ENCODE measurements at regions not wholly inside any gene's neighbourhood (a gene's known extent, or its start where the extent isn't known, plus 50 kb on each side); places are given as distances from the start of the nearest gene placed in this dataset.

DNA sequence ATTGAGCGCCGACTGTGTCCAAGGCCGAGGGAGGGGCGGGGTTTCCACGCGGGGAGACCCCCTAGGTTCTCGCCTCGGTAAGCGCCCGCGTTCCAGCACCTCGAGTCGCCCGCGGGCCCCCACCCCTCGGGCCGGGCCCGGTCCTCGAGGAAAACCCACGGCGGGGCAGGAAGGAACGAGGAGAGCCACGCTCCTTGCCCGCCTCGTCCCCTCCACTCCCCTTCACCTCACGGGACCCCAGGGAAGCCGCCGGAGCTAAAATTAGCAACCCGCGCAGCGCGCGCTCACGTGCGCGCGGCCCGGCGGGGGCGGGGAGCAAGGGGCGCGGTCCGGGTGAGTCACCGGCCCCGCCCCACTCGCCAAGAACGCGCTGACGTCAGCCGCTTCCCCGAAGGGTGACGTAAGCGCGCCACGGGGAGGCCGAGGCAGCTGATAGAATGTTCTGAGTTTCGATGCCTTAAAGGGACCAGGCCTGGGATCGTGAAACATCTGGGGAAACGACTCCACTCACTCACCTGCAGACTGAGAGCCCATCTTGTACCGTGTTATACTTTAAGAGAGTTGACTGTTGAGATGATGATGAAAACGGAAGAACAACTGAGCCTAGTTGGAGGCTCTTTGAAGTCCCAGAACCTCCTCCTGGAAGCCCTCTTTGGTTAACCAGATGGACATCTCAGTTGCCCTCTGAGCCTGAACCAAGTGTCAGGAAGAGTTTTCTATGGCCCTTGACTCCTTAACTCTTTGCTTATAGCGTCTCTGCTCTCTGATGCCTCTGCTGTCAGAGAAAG lies 49.7 kb upstream of the ATF3 start (continued):
- TF ChIP-seq ZSCAN20 (CRISPR knock-in tag; IDR thresholded peaks at IDR 0.05) (no peak; the same call in 1 of the 2 replicates), RNF2 (IDR thresholded peaks at IDR 0.05; ENCODE audit: borderline replicate concordance, low read depth) (peak; percentile 82; the same call in 1 of the 2 replicates), EHF (CRISPR knock-in tag; IDR thresholded peaks at IDR 0.05) (0 out of 2 replicates have a peak, but pooled peaks have one; percentile 55), BHLHE40 (IDR thresholded peaks at IDR 0.05; ENCODE audit: low read depth, low read length) (peak; percentile 97), POLR2A (IDR thresholded peaks at IDR 0.05; ENCODE audit: low read length) (no peak; the same call in 1 of the 2 replicates), CHD4 (IDR thresholded peaks at IDR 0.05; ENCODE audit: borderline replicate concordance) (peak; percentile 59; the same call in 1 of the 2 replicates), JUN (IDR thresholded peaks at IDR 0.05) (peak; percentile 23 to 74; a peak in 3 of 5 replicates), ESRRA (IDR thresholded peaks at IDR 0.05; ENCODE audit: borderline replicate concordance, low read length) (no peak), EHMT2 (IDR thresholded peaks at IDR 0.05; ENCODE audit: low read depth) (no peak), POLR2AphosphoS2 (conservative IDR thresholded peaks at IDR 0.05; ENCODE audit: low read length) (no peak), RCOR1 (IDR thresholded peaks at IDR 0.05; ENCODE audit: low read depth, low read length) (no peak; the same call in 1 of the 2 replicates), ZNF302 (CRISPR knock-in tag; IDR thresholded peaks at IDR 0.05) (no peak), ZC3H11A (IDR thresholded peaks at IDR 0.05) (no peak), TFCP2L1 (CRISPR knock-in tag; IDR thresholded peaks at IDR 0.05) (peak; percentile 68; the same call in 1 of the 2 replicates), MAZ (IDR thresholded peaks at IDR 0.05; ENCODE audit: borderline replicate concordance, low read depth, low read length) (no peak), CHD2 (IDR thresholded peaks at IDR 0.05; ENCODE audit: low read length, partially characterized antibody) (peak; percentile 48), GATA3 (IDR thresholded peaks at IDR 0.05; ENCODE audit: borderline replicate concordance) (peak; percentile 69; the same call in 1 of the 2 replicates), ELK1 (IDR thresholded peaks at IDR 0.05; ENCODE audit: low read depth, low read length) (no peak), RFX5 (IDR thresholded peaks at IDR 0.05) (no peak), HEYL (CRISPR knock-in tag; IDR thresholded peaks at IDR 0.05) (peak; percentile 49; the same call in 1 of the 2 replicates), NPAS2 (CRISPR knock-in tag; IDR thresholded peaks at IDR 0.05; ENCODE audit: borderline replicate concordance) (0 out of 2 replicates have a peak, but pooled peaks have one; percentile 34), FOXS1 (CRISPR knock-in tag; IDR thresholded peaks at IDR 0.05) (0 out of 2 replicates have a peak, but pooled peaks have one; percentile 7), CBX2 (IDR thresholded peaks at IDR 0.05; ENCODE audit: borderline replicate concordance, low read depth) (no peak), MYC (IDR thresholded peaks at IDR 0.05; ENCODE audit: borderline replicate concordance, low read length) (peak; percentile 87), PHF8 (IDR thresholded peaks at IDR 0.05; ENCODE audit: borderline replicate concordance, low read depth) (peak; percentile 63; the same call in 1 of the 2 replicates), ZFP36 (IDR thresholded peaks at IDR 0.05; ENCODE audit: borderline replicate concordance, partially characterized antibody) (peak; percentile 99), E2F6 (IDR thresholded peaks at IDR 0.05; ENCODE audit: borderline replicate concordance, low read depth) (peak; percentile 87), MAFK (IDR thresholded peaks at IDR 0.05; ENCODE audit: partially characterized antibody) (peak; percentile 98), NR3C1 (IDR thresholded peaks at IDR 0.05) (no peak), HOXB13 (CRISPR knock-in tag; IDR thresholded peaks at IDR 0.05; ENCODE audit: low read depth) (peak; percentile 50; the same call in 1 of the 2 replicates), EP300 (IDR thresholded peaks at IDR 0.05) (no peak; a peak in 1 of 5 replicates), NFE2L2 (conservative IDR thresholded peaks at IDR 0.05; ENCODE audit: low read length) (no peak), CEBPB (IDR thresholded peaks at IDR 0.05) (peak in 1 of 2 experiments; percentile 37; a peak in 1 of 4 replicates), JUNB (IDR thresholded peaks at IDR 0.05) (peak; percentile 78)
- TF ChIP-seq, protein P1, sequence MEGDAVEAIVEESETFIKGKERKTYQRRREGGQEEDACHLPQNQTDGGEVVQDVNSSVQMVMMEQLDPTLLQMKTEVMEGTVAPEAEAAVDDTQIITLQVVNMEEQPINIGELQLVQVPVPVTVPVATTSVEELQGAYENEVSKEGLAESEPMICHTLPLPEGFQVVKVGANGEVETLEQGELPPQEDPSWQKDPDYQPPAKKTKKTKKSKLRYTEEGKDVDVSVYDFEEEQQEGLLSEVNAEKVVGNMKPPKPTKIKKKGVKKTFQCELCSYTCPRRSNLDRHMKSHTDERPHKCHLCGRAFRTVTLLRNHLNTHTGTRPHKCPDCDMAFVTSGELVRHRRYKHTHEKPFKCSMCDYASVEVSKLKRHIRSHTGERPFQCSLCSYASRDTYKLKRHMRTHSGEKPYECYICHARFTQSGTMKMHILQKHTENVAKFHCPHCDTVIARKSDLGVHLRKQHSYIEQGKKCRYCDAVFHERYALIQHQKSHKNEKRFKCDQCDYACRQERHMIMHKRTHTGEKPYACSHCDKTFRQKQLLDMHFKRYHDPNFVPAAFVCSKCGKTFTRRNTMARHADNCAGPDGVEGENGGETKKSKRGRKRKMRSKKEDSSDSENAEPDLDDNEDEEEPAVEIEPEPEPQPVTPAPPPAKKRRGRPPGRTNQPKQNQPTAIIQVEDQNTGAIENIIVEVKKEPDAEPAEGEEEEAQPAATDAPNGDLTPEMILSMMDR (IDR thresholded peaks at IDR 0.05), result no peak
- TF ChIP-seq, protein P2, sequence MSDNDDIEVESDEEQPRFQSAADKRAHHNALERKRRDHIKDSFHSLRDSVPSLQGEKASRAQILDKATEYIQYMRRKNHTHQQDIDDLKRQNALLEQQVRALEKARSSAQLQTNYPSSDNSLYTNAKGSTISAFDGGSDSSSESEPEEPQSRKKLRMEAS (IDR thresholded peaks at IDR 0.05), result peak; percentile 92
- TF ChIP-seq, protein P3, sequence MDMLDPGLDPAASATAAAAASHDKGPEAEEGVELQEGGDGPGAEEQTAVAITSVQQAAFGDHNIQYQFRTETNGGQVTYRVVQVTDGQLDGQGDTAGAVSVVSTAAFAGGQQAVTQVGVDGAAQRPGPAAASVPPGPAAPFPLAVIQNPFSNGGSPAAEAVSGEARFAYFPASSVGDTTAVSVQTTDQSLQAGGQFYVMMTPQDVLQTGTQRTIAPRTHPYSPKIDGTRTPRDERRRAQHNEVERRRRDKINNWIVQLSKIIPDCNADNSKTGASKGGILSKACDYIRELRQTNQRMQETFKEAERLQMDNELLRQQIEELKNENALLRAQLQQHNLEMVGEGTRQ (IDR thresholded peaks at IDR 0.05), result peak; percentile 62

All from A549 (cell line).